ENCODE measurements at regions not wholly inside any gene's neighbourhood (a gene's known extent, or its start where the extent isn't known, plus 50 kb on each side); places are given as distances from the start of the nearest gene placed in this dataset.

DNA sequence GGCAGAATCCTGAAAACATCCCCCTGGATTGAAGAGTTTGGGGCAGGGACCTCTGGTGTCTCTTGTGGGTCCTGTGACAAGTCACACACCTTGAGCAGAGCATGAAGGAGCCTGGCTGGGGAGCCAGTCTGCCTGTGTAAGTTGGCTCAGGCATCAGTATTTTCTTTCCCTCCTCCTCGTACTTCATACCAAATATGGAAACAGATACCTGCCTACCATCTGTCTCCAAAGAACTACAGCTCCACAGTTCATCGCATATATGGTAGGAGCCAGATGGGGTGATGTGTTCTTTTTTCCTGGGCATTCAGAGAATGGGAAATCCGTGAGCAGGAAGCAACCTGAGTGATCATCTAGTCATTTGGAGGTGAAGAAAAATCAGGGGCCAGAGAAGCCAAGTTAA, 177.3 kb upstream of the RAD23B start:
- Histone ChIP-seq H3K4me3 (ENCODE audit: low read depth, low read length) (no peak overlapping the region), H2BK5ac (ENCODE audit: low read depth, low read length, poor library complexity) (no peak overlapping the region), H4K8ac (ENCODE audit: low read depth, low read length) (no peak overlapping the region), H2AK5ac (ENCODE audit: low read length) (no peak overlapping the region), H4K91ac (ENCODE audit: low read depth, low read length) (no peak overlapping the region), H4K12ac (ENCODE audit: low read depth, low read length) (no peak overlapping the region), H2AFZ (ENCODE audit: insufficient read depth, low read length, poor library complexity) (no peak overlapping the region), H2BK12ac (ENCODE audit: low read length) (no peak overlapping the region), H3K9me3 (ENCODE audit: insufficient read depth, low read depth, low read length) (no peaks in the 10 kb centered on the region), H3K23ac (ENCODE audit: low read length) (no peak overlapping the region), H3K4me2 (ENCODE audit: low read length) (no peak overlapping the region), H3K14ac (ENCODE audit: low read length) (no peak overlapping the region), H3K18ac (ENCODE audit: low read length) (no peak overlapping the region), H3K79me1 (ENCODE audit: low read length) (no peaks in the 10 kb centered on the region), H3K27ac (ENCODE audit: low read depth, low read length) (no peak overlapping the region), H3K9ac (ENCODE audit: low read length) (no peak overlapping the region), H3K79me2 (ENCODE audit: control insufficient read depth, insufficient read depth, low read length, poor library complexity) (no peaks in the 10 kb centered on the region), H3K4ac (ENCODE audit: low read depth, low read length) (no peak overlapping the region), H3K27me3 (ENCODE audit: insufficient read depth, low read length) (no peaks in the 10 kb centered on the region), H3K4me1 (ENCODE audit: control insufficient read depth in 1 of 2, insufficient read depth in 2 of 2, low read length in 2 of 2) (no peaks in the 10 kb centered on the region), H2BK120ac (ENCODE audit: insufficient read depth, low read length, poor library complexity) (no peak overlapping the region), H3K36me3 (ENCODE audit: control insufficient read depth in 1 of 2, insufficient read depth in 2 of 2, low read length in 2 of 2) (no peaks in the 10 kb centered on the region)
- DNase-seq = no peak
- no CpG with 5 or more reads among the region's 3 CpGs for WGBS (ENCODE audit: extremely low coverage, insufficient coverage, insufficient read length)

DNA sequence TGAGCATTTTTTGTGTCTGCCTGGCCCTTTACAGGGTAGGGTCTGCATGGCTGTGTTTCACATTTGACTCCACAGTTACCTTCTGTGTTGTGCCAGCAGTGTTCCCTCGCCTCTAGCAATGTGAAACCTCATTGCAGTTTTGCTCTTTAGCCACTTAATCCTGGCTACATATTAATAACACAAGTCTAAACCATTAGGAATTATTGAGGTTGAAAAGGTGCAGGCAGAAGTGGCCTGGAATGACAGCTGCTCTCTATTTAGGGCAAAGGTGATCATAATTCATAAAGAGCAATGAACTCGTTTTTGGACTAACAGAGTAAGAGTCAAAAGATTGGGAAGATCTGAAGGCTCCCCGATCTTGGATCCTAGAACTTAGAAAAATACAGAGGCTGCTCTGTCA, 176.7 kb upstream of the RAD23B start:
- Histone ChIP-seq H3K4me1 (ENCODE audit: control insufficient read depth in 1 of 2, insufficient read depth in 2 of 2, low read length in 2 of 2) (no peaks in the 10 kb centered on the region), H4K12ac (ENCODE audit: low read depth, low read length) (no peak overlapping the region), H3K18ac (ENCODE audit: low read length) (no peak overlapping the region), H2BK120ac (ENCODE audit: insufficient read depth, low read length, poor library complexity) (no peak overlapping the region), H3K79me2 (ENCODE audit: control insufficient read depth, insufficient read depth, low read length, poor library complexity) (no peaks in the 10 kb centered on the region), H3K4me2 (ENCODE audit: low read length) (no peak overlapping the region), H3K4me3 (ENCODE audit: low read depth, low read length) (no peak overlapping the region), H2AFZ (ENCODE audit: insufficient read depth, low read length, poor library complexity) (no peak overlapping the region), H3K14ac (ENCODE audit: low read length) (no peak overlapping the region), H4K8ac (ENCODE audit: low read depth, low read length) (no peak overlapping the region), H4K91ac (ENCODE audit: low read depth, low read length) (no peak overlapping the region), H3K4ac (ENCODE audit: low read depth, low read length) (no peak overlapping the region), H3K27me3 (ENCODE audit: insufficient read depth, low read length) (no peaks in the 10 kb centered on the region), H3K23ac (ENCODE audit: low read length) (no peak overlapping the region), H3K9me3 (ENCODE audit: insufficient read depth, low read depth, low read length) (no peaks in the 10 kb centered on the region), H2AK5ac (ENCODE audit: low read length) (no peak overlapping the region), H2BK5ac (ENCODE audit: low read depth, low read length, poor library complexity) (no peak overlapping the region), H3K27ac (ENCODE audit: low read depth, low read length) (no peak overlapping the region), H3K9ac (ENCODE audit: low read length) (no peak overlapping the region), H3K36me3 (ENCODE audit: control insufficient read depth in 1 of 2, insufficient read depth in 2 of 2, low read length in 2 of 2) (no peaks in the 10 kb centered on the region), H3K79me1 (ENCODE audit: low read length) (no peaks in the 10 kb centered on the region), H2BK12ac (ENCODE audit: low read length) (no peak overlapping the region)
- DNase-seq = no peak
- no CpG with 5 or more reads among the region's 3 CpGs for WGBS (ENCODE audit: extremely low coverage, insufficient coverage, insufficient read length)

DNA sequence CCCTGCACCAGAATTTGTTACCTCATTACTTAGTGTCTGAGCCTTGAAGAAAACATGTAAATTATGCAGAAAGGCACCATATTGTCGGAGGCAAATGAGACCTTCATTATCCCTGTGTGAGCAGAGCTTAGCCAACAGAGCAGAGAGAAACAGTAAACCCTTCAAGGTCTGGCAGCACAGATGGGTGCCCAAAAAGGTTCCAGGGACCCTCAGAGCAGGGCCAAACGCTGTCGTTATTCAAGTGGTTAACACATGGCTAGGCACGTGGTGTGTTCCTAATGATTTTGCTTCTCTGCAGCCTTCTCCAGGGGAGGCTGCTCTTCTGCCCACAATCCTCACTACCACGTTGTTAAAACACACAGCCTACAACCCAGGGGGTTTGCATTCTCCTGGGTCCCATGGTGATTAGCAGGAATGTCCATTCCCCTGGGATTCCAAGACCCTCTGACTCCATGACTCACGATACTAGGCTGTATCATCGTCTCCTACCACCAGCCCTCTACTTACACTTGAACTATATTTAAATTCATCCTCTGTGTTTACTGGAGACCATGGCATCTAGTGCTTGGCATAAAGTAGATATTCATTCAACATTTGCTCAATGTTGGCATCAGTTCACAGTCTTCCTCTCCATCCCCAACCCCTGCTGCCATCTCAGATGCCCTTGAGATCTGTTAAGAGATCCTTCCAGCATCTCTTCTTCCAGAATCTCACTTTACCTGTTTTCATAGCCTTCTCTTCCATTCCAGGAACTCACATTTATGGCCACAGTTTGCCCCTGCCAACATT, 174.5 kb upstream of the RAD23B start:
- Histone ChIP-seq H3K14ac (ENCODE audit: low read length) (no peak overlapping the region), H3K79me2 (ENCODE audit: control insufficient read depth, insufficient read depth, low read length, poor library complexity) (no peaks in the 10 kb centered on the region)

DNA sequence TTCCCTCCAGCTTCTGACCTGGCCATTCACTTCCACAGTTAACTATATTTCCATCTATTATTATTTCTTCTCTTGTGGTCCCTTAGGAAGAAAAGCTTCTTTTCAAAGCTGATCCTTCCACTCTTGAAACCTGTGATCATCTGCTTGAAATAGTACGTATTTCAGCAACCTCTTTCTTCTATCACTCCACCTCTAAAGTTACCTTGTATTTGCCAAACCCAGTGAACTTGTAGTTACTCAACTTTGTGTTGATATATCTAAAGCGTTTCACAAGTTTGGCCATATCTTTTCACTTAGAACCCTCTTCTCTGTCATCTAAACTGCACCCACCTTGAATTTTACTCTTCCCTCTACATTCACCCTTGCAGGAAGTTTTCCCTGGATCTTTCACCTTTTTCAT, 173.8 kb upstream of the RAD23B start:
- H3K79me1 ChIP-seq (ENCODE audit: low read length) = no peaks in the 10 kb centered on the region
- H2BK120ac ChIP-seq (ENCODE audit: insufficient read depth, low read length, poor library complexity) = no peak overlapping the region
- no peak overlapping the region for H2BK12ac ChIP-seq (ENCODE audit: low read length)
- H4K8ac ChIP-seq (ENCODE audit: low read depth, low read length) = no peak overlapping the region
- H3K27ac ChIP-seq (ENCODE audit: low read depth, low read length) = no peak overlapping the region
- no peak overlapping the region for H2AFZ ChIP-seq (ENCODE audit: insufficient read depth, low read length, poor library complexity)
- peaks cover 3% of the 10 kb centered on the region for H3K27me3 ChIP-seq (ENCODE audit: insufficient read depth, low read length)
- no peak overlapping the region for H2AK5ac ChIP-seq (ENCODE audit: low read length)
- H4K12ac ChIP-seq (ENCODE audit: low read depth, low read length) = no peak overlapping the region
- no peaks in the 10 kb centered on the region for H3K36me3 ChIP-seq (ENCODE audit: control insufficient read depth in 1 of 2, insufficient read depth in 2 of 2, low read length in 2 of 2)
- no CpG with 5 or more reads among the region's 2 CpGs for WGBS (ENCODE audit: extremely low coverage, insufficient coverage, insufficient read length)
- H4K91ac ChIP-seq (ENCODE audit: low read depth, low read length) = no peak overlapping the region
- no peak overlapping the region for H3K4me3 ChIP-seq (ENCODE audit: low read depth, low read length)
- no peaks in the 10 kb centered on the region for H3K9me3 ChIP-seq (ENCODE audit: insufficient read depth, low read depth, low read length)
- no peak overlapping the region for H3K23ac ChIP-seq (ENCODE audit: low read length)
- H3K4me1 ChIP-seq (ENCODE audit: control insufficient read depth in 1 of 2, insufficient read depth in 2 of 2, low read length in 2 of 2) = no peaks in the 10 kb centered on the region
- H3K4ac ChIP-seq (ENCODE audit: low read depth, low read length) = no peak overlapping the region
- H3K18ac ChIP-seq (ENCODE audit: low read length) = no peak overlapping the region
- no peak for DNase-seq
- no peaks in the 10 kb centered on the region for H3K79me2 ChIP-seq (ENCODE audit: control insufficient read depth, insufficient read depth, low read length, poor library complexity)
- H3K4me2 ChIP-seq (ENCODE audit: low read length) = no peak overlapping the region
- H3K14ac ChIP-seq (ENCODE audit: low read length) = no peak overlapping the region
- no peak overlapping the region for H3K9ac ChIP-seq (ENCODE audit: low read length)
- H2BK5ac ChIP-seq (ENCODE audit: low read depth, low read length, poor library complexity) = no peak overlapping the region

More for the DNA sequence above, 174.5 kb upstream of the RAD23B start:
- Histone ChIP-seq H4K91ac (ENCODE audit: low read depth, low read length) (no peak overlapping the region), H3K27ac (ENCODE audit: low read depth, low read length) (no peak overlapping the region), H2AK5ac (ENCODE audit: low read length) (no peak overlapping the region), H2BK12ac (ENCODE audit: low read length) (no peak overlapping the region), H3K4me3 (ENCODE audit: low read depth, low read length) (no peak overlapping the region), H3K4me1 (ENCODE audit: control insufficient read depth in 1 of 2, insufficient read depth in 2 of 2, low read length in 2 of 2) (no peaks in the 10 kb centered on the region), H4K12ac (ENCODE audit: low read depth, low read length) (no peak overlapping the region), H2AFZ (ENCODE audit: insufficient read depth, low read length, poor library complexity) (no peak overlapping the region), H3K9ac (ENCODE audit: low read length) (no peak overlapping the region), H2BK5ac (ENCODE audit: low read depth, low read length, poor library complexity) (no peak overlapping the region), H4K8ac (ENCODE audit: low read depth, low read length) (no peak overlapping the region), H3K36me3 (ENCODE audit: control insufficient read depth in 1 of 2, insufficient read depth in 2 of 2, low read length in 2 of 2) (no peaks in the 10 kb centered on the region), H3K9me3 (ENCODE audit: insufficient read depth, low read depth, low read length) (no peaks in the 10 kb centered on the region), H3K23ac (ENCODE audit: low read length) (no peak overlapping the region), H3K27me3 (ENCODE audit: insufficient read depth, low read length) (no peaks in the 10 kb centered on the region), H2BK120ac (ENCODE audit: insufficient read depth, low read length, poor library complexity) (no peak overlapping the region), H3K18ac (ENCODE audit: low read length) (no peak overlapping the region), H3K4ac (ENCODE audit: low read depth, low read length) (no peak overlapping the region), H3K79me1 (ENCODE audit: low read length) (no peaks in the 10 kb centered on the region), H3K4me2 (ENCODE audit: low read length) (no peak overlapping the region)
- DNase-seq = no peak
- no CpG with 5 or more reads among the region's 7 CpGs for WGBS (ENCODE audit: extremely low coverage, insufficient coverage, insufficient read length)
